Mesendoderm (in vitro differentiated cells): ENCODE measurements at regions not wholly inside any gene's neighbourhood (a gene's known extent, or its start where the extent isn't known, plus 50 kb on each side); places are given as distances from the start of the nearest gene placed in this dataset.
"Not testable (repeated sequence)": the region's sequence is repeated elsewhere in the genome, so short reads cannot be mapped to it uniquely, and the experiment has no call there.

Experiments
- DNase-seq: peaks from one replicate; pipeline ENCODE4 v3.0.0; 2013
- H2AK5ac ChIP-seq: 2 replicates; pipeline ENCODE4 v1.6.1; 2013; ENCODE audit warnings: low read length, inconsistent platforms
- H2BK120ac ChIP-seq: 2 replicates; pipeline ENCODE4 v1.6.1; 2013; ENCODE audit warnings: low read depth, mild to moderate bottlenecking, low read length, moderate library complexity, mixed read lengths
- H2BK15ac ChIP-seq: replicated peaks from 2 replicates; pipeline ENCODE4 v1.6.1; 2013; ENCODE audit warnings: low read depth, mild to moderate bottlenecking, moderate library complexity
- H2BK5ac ChIP-seq: 2 replicates; pipeline ENCODE4 v1.6.1; 2013; ENCODE audit warnings: low read length, inconsistent platforms
- H3K18ac ChIP-seq: 2 replicates; pipeline ENCODE4 v1.6.1; 2013; ENCODE audit warnings: mild to moderate bottlenecking, low read length, mixed read lengths
- H3K23ac ChIP-seq: one replicate; pipeline ENCODE4 v1.6.1; 2013; ENCODE audit warnings: low read length
- H3K27ac ChIP-seq: 2 replicates; pipeline ENCODE4 v1.5.1; 2013; ENCODE audit warnings: low read depth, mild to moderate bottlenecking, inconsistent platforms, low read length, moderate library complexity
- H3K27me3 ChIP-seq: 2 replicates; pipeline ENCODE4 v1.6.1; 2013; ENCODE audit warnings: low read length, control low read depth, mild to moderate bottlenecking, inconsistent platforms; ENCODE audit not compliant: insufficient read depth, poor library complexity
- H3K36me3 ChIP-seq: 2 replicates; pipeline ENCODE4 v1.6.1; 2013; ENCODE audit warnings: low read length, inconsistent platforms; ENCODE audit not compliant: control insufficient read depth, insufficient read depth
- H3K4ac ChIP-seq: one replicate; pipeline ENCODE4 v1.6.1; 2013; ENCODE audit warnings: low read depth, mild to moderate bottlenecking, low read length, moderate library complexity
- H3K4me1 ChIP-seq: 2 replicates; pipeline ENCODE4 v1.6.1; 2013; ENCODE audit warnings: low read depth, low read length, inconsistent platforms; ENCODE audit not compliant: control insufficient read depth
- H3K4me2 ChIP-seq: 2 replicates; pipeline ENCODE4 v1.6.1; 2013; ENCODE audit warnings: low read length
- H3K4me3 ChIP-seq: 2 replicates; pipeline ENCODE4 v1.5.1; 2013; ENCODE audit warnings: mild to moderate bottlenecking, low read length
- H3K56ac ChIP-seq: one replicate; pipeline ENCODE4 v1.6.1; 2013; ENCODE audit warnings: low read length
- H3K79me1 ChIP-seq: 2 replicates; pipeline ENCODE4 v1.6.1; 2013; ENCODE audit warnings: low read length, inconsistent platforms
- H3K79me2 ChIP-seq: 2 replicates; pipeline ENCODE4 v1.6.1; 2013; ENCODE audit warnings: mild to moderate bottlenecking, low read length; ENCODE audit not compliant: control insufficient read depth, insufficient read depth
- H3K9ac ChIP-seq: 2 replicates; pipeline ENCODE4 v1.6.1; 2013; ENCODE audit warnings: low read length, inconsistent platforms
- H4K5ac ChIP-seq: one replicate; pipeline ENCODE4 v1.6.1; 2013; ENCODE audit warnings: low read length
- H4K8ac ChIP-seq: one replicate; pipeline ENCODE4 v1.6.1; 2013; ENCODE audit warnings: low read depth, mild to moderate bottlenecking, control low read depth, low read length, moderate library complexity
- WGBS: extraction: QIAGEN DNeasy Blood & Tissue Kit; methylation state at CpG from one replicate; pipeline ENCODE4 v1.1.7; 2013; ENCODE audit warnings: low lambda C conversion rate, missing lambda C conversion rate; ENCODE audit not compliant: insufficient coverage; ENCODE audit errors: extremely low coverage; 5-methylcytosine and 5-hydroxymethylcytosine counted together

- no peaks in the 10 kb centered on the region for H3K79me2 ChIP-seq
- peaks cover 24% of the 10 kb centered on the region for H3K4me1 ChIP-seq
- H3K4ac ChIP-seq, result peak overlapping the region; percentile 70
- peak overlapping the region; percentile 61 for H3K18ac ChIP-seq
- peak overlapping the region; percentile 3 for H3K56ac ChIP-seq
- H4K8ac ChIP-seq, result no peak overlapping the region
- H3K79me1 ChIP-seq, result no peaks in the 10 kb centered on the region
- H2AK5ac ChIP-seq, result no peak overlapping the region
- H2BK120ac ChIP-seq, result peak overlapping the region; percentile 94
- no peak overlapping the region for H3K4me3 ChIP-seq
- no peak overlapping the region for H3K23ac ChIP-seq
- no peak overlapping the region for H3K4me2 ChIP-seq
- peak overlapping the region; percentile 41 for H2BK15ac ChIP-seq
- H2BK5ac ChIP-seq, result peak overlapping the region; percentile 18
- no peaks in the 10 kb centered on the region for H3K36me3 ChIP-seq
- H4K5ac ChIP-seq, result no peak overlapping the region
- no peak for DNase-seq
- no peak overlapping the region for H3K9ac ChIP-seq
- no CpG with 5 or more reads among the region's 5 CpGs for WGBS
- no peaks in the 10 kb centered on the region for H3K27me3 ChIP-seq
- peak overlapping the region; percentile 87 for H3K27ac ChIP-seq
Measured at GRCh38 chr14:57061009-57061711, 207.5 kb downstream of the EXOC5 start.

- Histone ChIP-seq H4K5ac (peak overlapping the region; percentile 10), H3K79me1 (no peaks in the 10 kb centered on the region), H3K4me1 (peaks cover 24% of the 10 kb centered on the region), H2BK120ac (peak overlapping the region; percentile 97), H3K36me3 (no peaks in the 10 kb centered on the region), H3K18ac (peak overlapping the region; percentile 61), H3K27me3 (no peaks in the 10 kb centered on the region), H2BK5ac (peak overlapping the region; percentile 87), H4K8ac (no peak overlapping the region), H3K27ac (peak overlapping the region; percentile 87), H2AK5ac (no peak overlapping the region), H3K4me3 (no peak overlapping the region), H3K23ac (no peak overlapping the region), H3K4me2 (no peak overlapping the region), H2BK15ac (no peak overlapping the region), H3K9ac (no peak overlapping the region), H3K56ac (peak overlapping the region; percentile 80), H3K4ac (no peak overlapping the region), H3K79me2 (no peaks in the 10 kb centered on the region)
- peak; percentile 73 for DNase-seq
- WGBS, result no CpG with 5 or more reads among the region's 6 CpGs
Measured at GRCh38 chr14:57060276-57060955, 208.3 kb downstream of the EXOC5 start.

DNA sequence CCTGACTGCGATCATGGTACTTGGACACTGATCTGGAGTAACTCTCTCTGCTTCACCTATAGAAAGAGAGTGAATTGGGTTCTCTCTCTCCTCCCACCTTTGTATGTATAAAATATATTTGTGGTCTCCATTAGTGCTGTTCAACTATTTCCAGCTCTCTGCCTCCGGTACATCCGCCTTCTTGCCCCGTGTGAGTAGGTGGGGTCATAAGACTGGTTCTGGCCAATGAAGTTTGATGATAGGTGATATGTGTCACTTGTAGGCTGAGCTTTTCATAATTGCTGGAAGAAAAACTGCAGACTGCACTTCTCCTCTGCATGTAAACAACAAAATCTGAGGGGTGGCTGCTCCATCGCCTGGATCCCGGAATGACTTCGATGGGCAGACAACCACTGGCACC is 210.4 kb downstream of the EXOC5 start:
- Histone ChIP-seq H3K9ac (no peak overlapping the region), H3K56ac (peak overlapping the region; percentile 38), H3K4ac (peak overlapping the region; percentile 49), H3K79me1 (no peaks in the 10 kb centered on the region), H3K23ac (no peak overlapping the region), H2BK5ac (peak overlapping the region; percentile 37), H3K27ac (peak overlapping the region; percentile 14), H3K27me3 (no peaks in the 10 kb centered on the region), H2BK15ac (no peak overlapping the region), H2BK120ac (no peak overlapping the region), H3K79me2 (no peaks in the 10 kb centered on the region), H4K5ac (no peak overlapping the region), H4K8ac (no peak overlapping the region), H3K36me3 (no peaks in the 10 kb centered on the region), H3K4me3 (no peak overlapping the region), H3K4me1 (peaks cover 24% of the 10 kb centered on the region), H3K18ac (peak overlapping the region; percentile 20), H3K4me2 (no peak overlapping the region), H2AK5ac (no peak overlapping the region)
- no peak for DNase-seq
- no CpG with 5 or more reads among the region's 7 CpGs for WGBS

GRCh38 chr14:57057803-57058202 is 210.9 kb downstream of the EXOC5 start:
- no peaks in the 10 kb centered on the region for H3K27me3 ChIP-seq
- H3K4me3 ChIP-seq, result no peak overlapping the region
- no peak overlapping the region for H3K27ac ChIP-seq
- H3K56ac ChIP-seq, result peak overlapping the region; percentile 75
- no peak overlapping the region for H2BK15ac ChIP-seq
- no peaks in the 10 kb centered on the region for H3K79me2 ChIP-seq
- no peak overlapping the region for H3K9ac ChIP-seq
- peaks cover 24% of the 10 kb centered on the region for H3K4me1 ChIP-seq
- no peaks in the 10 kb centered on the region for H3K79me1 ChIP-seq
- H3K4me2 ChIP-seq, result no peak overlapping the region
- no peak overlapping the region for H3K23ac ChIP-seq
- peak overlapping the region; percentile 37 for H2BK5ac ChIP-seq
- H2AK5ac ChIP-seq, result no peak overlapping the region
- peak overlapping the region; percentile 49 for H3K4ac ChIP-seq
- H4K8ac ChIP-seq, result no peak overlapping the region
- H2BK120ac ChIP-seq, result no peak overlapping the region
- H3K36me3 ChIP-seq, result no peaks in the 10 kb centered on the region
- no CpG with 5 or more reads among the region's 4 CpGs for WGBS
- H4K5ac ChIP-seq, result no peak overlapping the region
- peak overlapping the region; percentile 33 for H3K18ac ChIP-seq
- peak; percentile 72 for DNase-seq

GRCh38 chr14:57056522-57056921 is 212.2 kb downstream of the EXOC5 start:
- not testable (repeated sequence) for H4K8ac ChIP-seq, DNase-seq, H3K23ac ChIP-seq, H3K27me3 ChIP-seq, H3K4ac ChIP-seq, H3K79me1 ChIP-seq, H3K18ac ChIP-seq, H2AK5ac ChIP-seq, H4K5ac ChIP-seq, H3K4me2 ChIP-seq, H2BK5ac ChIP-seq, H3K4me3 ChIP-seq, H3K27ac ChIP-seq, H3K79me2 ChIP-seq, H2BK15ac ChIP-seq, H2BK120ac ChIP-seq, H3K56ac ChIP-seq, H3K9ac ChIP-seq, H3K36me3 ChIP-seq
- WGBS, result no CpG with 5 or more reads among the region's 24 CpGs
- peaks cover 28% of the 10 kb centered on the region for H3K4me1 ChIP-seq
